WTC11 (cell line): ENCODE measurements at regions not wholly inside any gene's neighbourhood (a gene's known extent, or its start where the extent isn't known, plus 50 kb on each side); places are given as distances from the start of the nearest gene placed in this dataset.

Experiments
- ATAC-seq: fragments of 200-7000 bp; cut with Tn5 transposase; 2 replicates; pipeline ENCODE4 v1.10.0; 2021; ENCODE audit warnings: mild to moderate bottlenecking, moderate library complexity
- CTCF ChIA-PET: fragments of 300-600 bp; sonication (Branson Sonifier 250); formaldehyde crosslinking; loops from one replicate; lab custom pipeline; 2021; ENCODE audit warnings: antibody characterized with exemption; lab: Charles Lee
- POLR2A ChIA-PET: fragments of 350-600 bp; sonication (Branson Sonifier 250); formaldehyde crosslinking; loops from one replicate; lab custom pipeline; 2021; ENCODE audit warnings: antibody characterized with exemption; lab: Charles Lee
- DNase-seq: peaks from one replicate; pipeline ENCODE4 v3.0.0; 2021; ENCODE audit warnings: low spot score
- H3K27ac Mint-ChIP-seq: 2 replicates; pipeline ENCODE4 v1.8.0; 2021; ENCODE audit warnings: mixed read lengths
- H3K27me3 Mint-ChIP-seq: 2 replicates; pipeline ENCODE4 v1.8.0; 2021; ENCODE audit warnings: low read depth, mild to moderate bottlenecking, moderate library complexity, mixed read lengths
- H3K36me3 Mint-ChIP-seq: 2 replicates; pipeline ENCODE4 v1.8.0; 2021; ENCODE audit warnings: mixed read lengths
- H3K4me1 Mint-ChIP-seq: 2 replicates; pipeline ENCODE4 v1.8.0; 2022; ENCODE audit warnings: mixed read lengths
- H3K4me3 Mint-ChIP-seq: 2 replicates; pipeline ENCODE4 v1.8.0; 2021; ENCODE audit warnings: mild to moderate bottlenecking, moderate library complexity, mixed read lengths
- H3K9me3 Mint-ChIP-seq: 2 replicates; pipeline ENCODE4 v1.8.0; 2021; ENCODE audit warnings: mixed read lengths
- CREB1 ChIP-seq: sonication (generic); formaldehyde crosslinking; IDR thresholded peaks from 2 replicates; pipeline ENCODE4 v1.8.0; 2023; ENCODE audit warnings: mild to moderate bottlenecking, missing genetic modification reagents
- CREM ChIP-seq: sonication (generic); formaldehyde crosslinking; IDR thresholded peaks from 2 replicates; pipeline ENCODE4 v1.8.1; 2022; ENCODE audit warnings: mild to moderate bottlenecking, missing genetic modification reagents, moderate library complexity
- EMX1 ChIP-seq: fragments of 250-450 bp; sonication (Bioruptor Pico); IDR thresholded peaks from 2 replicates; pipeline ENCODE4 v1.8.0; 2021; ENCODE audit warnings: mild to moderate bottlenecking
- ERG ChIP-seq: fragments of 250-450 bp; sonication (Bioruptor Pico); IDR thresholded peaks from 2 replicates; pipeline ENCODE4 v1.8.0; 2021; ENCODE audit warnings: mild to moderate bottlenecking
- FOXK1 ChIP-seq: sonication (generic); formaldehyde crosslinking; IDR thresholded peaks from 2 replicates; pipeline ENCODE4 v1.8.0; 2022; ENCODE audit warnings: mild to moderate bottlenecking, moderate library complexity, missing genetic modification reagents
- HMGA2 ChIP-seq: fragments of 250-450 bp; sonication (Bioruptor Pico); IDR thresholded peaks from 2 replicates; pipeline ENCODE4 v1.4.0; 2021; ENCODE audit warnings: mild to moderate bottlenecking, moderate library complexity
- JUN ChIP-seq: sonication (generic); formaldehyde crosslinking; IDR thresholded peaks from 2 replicates; pipeline ENCODE4 v1.8.0; 2023; ENCODE audit warnings: mild to moderate bottlenecking, missing genetic modification reagents
- MLX ChIP-seq: sonication (generic); formaldehyde crosslinking; IDR thresholded peaks from 2 replicates; pipeline ENCODE4 v1.8.1; 2023; ENCODE audit warnings: mild to moderate bottlenecking, missing genetic modification reagents, moderate library complexity
- MXD4 ChIP-seq: fragments of 250-450 bp; sonication (Bioruptor Pico); IDR thresholded peaks from 2 replicates; pipeline ENCODE4 v1.8.0; 2021; ENCODE audit warnings: mild to moderate bottlenecking, moderate library complexity, borderline replicate concordance
- NR1H2 ChIP-seq: sonication (generic); formaldehyde crosslinking; IDR thresholded peaks from 2 replicates; pipeline ENCODE4 v1.9.0; 2021; ENCODE audit warnings: mild to moderate bottlenecking, moderate library complexity, missing genetic modification reagents
- NR3C1 ChIP-seq: sonication (generic); formaldehyde crosslinking; conservative IDR thresholded peaks from 2 replicates; pipeline ENCODE4 v1.8.1; 2023; ENCODE audit warnings: low read depth, mild to moderate bottlenecking, missing genetic modification reagents
- PRRX2 ChIP-seq: fragments of 250-450 bp; sonication (Bioruptor Pico); IDR thresholded peaks from 2 replicates; pipeline ENCODE4 v1.8.0; 2021; ENCODE audit warnings: mild to moderate bottlenecking
- RELA ChIP-seq: sonication (generic); formaldehyde crosslinking; IDR thresholded peaks from 2 replicates; pipeline ENCODE4 v1.8.1; 2022; ENCODE audit warnings: missing genetic modification reagents, mild to moderate bottlenecking, borderline replicate concordance
- RORB ChIP-seq: fragments of 250-450 bp; sonication (Bioruptor Pico); IDR thresholded peaks from 2 replicates; pipeline ENCODE4 v1.9.0; 2021; ENCODE audit warnings: mild to moderate bottlenecking
- SP1 ChIP-seq: sonication (generic); formaldehyde crosslinking; conservative IDR thresholded peaks from 2 replicates; pipeline ENCODE4 v1.8.1; 2022; ENCODE audit warnings: missing genetic modification reagents
- ZNF121 ChIP-seq: sonication (generic); formaldehyde crosslinking; IDR thresholded peaks from 2 replicates; pipeline ENCODE4 v1.8.0; 2023; ENCODE audit warnings: missing genetic modification reagents
- ZNF317 ChIP-seq: sonication (generic); formaldehyde crosslinking; IDR thresholded peaks from 2 replicates; pipeline ENCODE4 v1.8.1; 2023; ENCODE audit warnings: low read depth, mild to moderate bottlenecking, moderate library complexity, missing genetic modification reagents, borderline replicate concordance
- ZNF396 ChIP-seq: fragments of 250-450 bp; sonication (Bioruptor Pico); IDR thresholded peaks from 2 replicates; pipeline ENCODE4 v1.8.0; 2021; ENCODE audit warnings: mild to moderate bottlenecking, moderate library complexity, borderline replicate concordance
- TF ChIP-seq, protein P1 (sequence below): sonication (generic); formaldehyde crosslinking; IDR thresholded peaks from 2 replicates; pipeline ENCODE4 v1.8.1; 2023; ENCODE audit warnings: mild to moderate bottlenecking, missing genetic modification reagents
- TF ChIP-seq, protein P2 (sequence below): sonication (generic); formaldehyde crosslinking; IDR thresholded peaks from 2 replicates; pipeline ENCODE4 v1.8.1; 2023; ENCODE audit warnings: mild to moderate bottlenecking, missing genetic modification reagents, borderline replicate concordance
- TF ChIP-seq, protein P3 (sequence below): sonication (generic); formaldehyde crosslinking; IDR thresholded peaks from 2 replicates; pipeline ENCODE4 v1.8.0; 2023; ENCODE audit warnings: missing genetic modification reagents, mild to moderate bottlenecking, borderline replicate concordance

- Mint-ChIP-seq H3K9me3 (peaks cover 13% of the 10 kb centered on the region), H3K4me1 (no peaks in the 10 kb centered on the region), H3K36me3 (no peaks in the 10 kb centered on the region), H3K27ac (no peak overlapping the region), H3K27me3 (no peaks in the 10 kb centered on the region), H3K4me3 (no peak overlapping the region)
- TF ChIP-seq, protein P1, sequence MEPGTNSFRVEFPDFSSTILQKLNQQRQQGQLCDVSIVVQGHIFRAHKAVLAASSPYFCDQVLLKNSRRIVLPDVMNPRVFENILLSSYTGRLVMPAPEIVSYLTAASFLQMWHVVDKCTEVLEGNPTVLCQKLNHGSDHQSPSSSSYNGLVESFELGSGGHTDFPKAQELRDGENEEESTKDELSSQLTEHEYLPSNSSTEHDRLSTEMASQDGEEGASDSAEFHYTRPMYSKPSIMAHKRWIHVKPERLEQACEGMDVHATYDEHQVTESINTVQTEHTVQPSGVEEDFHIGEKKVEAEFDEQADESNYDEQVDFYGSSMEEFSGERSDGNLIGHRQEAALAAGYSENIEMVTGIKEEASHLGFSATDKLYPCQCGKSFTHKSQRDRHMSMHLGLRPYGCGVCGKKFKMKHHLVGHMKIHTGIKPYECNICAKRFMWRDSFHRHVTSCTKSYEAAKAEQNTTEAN (CRISPR knock-in tag) = no peak
- TF ChIP-seq HMGA2 (CRISPR knock-in tag) = peak; percentile 91; the same call in 1 of the 2 replicates
- TF ChIP-seq JUN (CRISPR knock-in tag) = no peak
- no peak for TF ChIP-seq ZNF121 (CRISPR knock-in tag)
- TF ChIP-seq RELA = no peak
- TF ChIP-seq CREM (CRISPR knock-in tag) = no peak
- POLR2A ChIA-PET = no interaction called here
- CTCF ChIA-PET = interaction anchor here (0.5 kb wide), 1 partner anchor 260 kb away, joined by 3 read pairs; no protein-coding TSS in a partner anchor
- DNase-seq (no peak), ATAC-seq (no peak)
Measured at GRCh38 chr4:20101831-20102230, 149.9 kb upstream of the SLIT2 start.

DNA sequence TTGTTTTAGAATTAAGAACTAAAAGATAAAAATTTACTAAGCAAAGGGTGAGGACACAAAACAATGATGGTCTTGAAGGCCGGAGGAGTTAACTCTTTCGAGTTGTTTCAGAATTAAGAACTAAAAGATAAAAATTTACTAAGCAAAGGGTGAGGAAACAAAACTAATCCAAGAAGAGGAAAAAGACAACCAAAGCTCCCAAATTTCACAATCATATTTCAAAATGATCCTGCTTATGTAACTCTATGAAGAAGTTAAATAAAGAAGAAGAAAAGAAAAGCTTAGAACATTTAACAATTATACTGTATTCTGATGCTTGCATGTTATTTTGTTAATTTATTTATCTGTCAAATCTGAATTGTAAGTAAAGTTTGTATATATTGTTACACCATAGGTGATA is 154.8 kb upstream of the SLIT2 start:
- Mint-ChIP-seq H3K9me3 (peaks cover 3% of the 10 kb centered on the region; the same call in 1 of the 2 replicates), H3K27ac (no peak overlapping the region), H3K4me1 (no peaks in the 10 kb centered on the region), H3K27me3 (no peaks in the 10 kb centered on the region), H3K4me3 (no peak overlapping the region)
- ATAC-seq (no peak), DNase-seq (no peak)
- TF ChIP-seq FOXK1 (CRISPR knock-in tag) (no peak), NR3C1 (CRISPR knock-in tag) (no peak), RORB (CRISPR knock-in tag) (no peak)
- TF ChIP-seq, protein P2, sequence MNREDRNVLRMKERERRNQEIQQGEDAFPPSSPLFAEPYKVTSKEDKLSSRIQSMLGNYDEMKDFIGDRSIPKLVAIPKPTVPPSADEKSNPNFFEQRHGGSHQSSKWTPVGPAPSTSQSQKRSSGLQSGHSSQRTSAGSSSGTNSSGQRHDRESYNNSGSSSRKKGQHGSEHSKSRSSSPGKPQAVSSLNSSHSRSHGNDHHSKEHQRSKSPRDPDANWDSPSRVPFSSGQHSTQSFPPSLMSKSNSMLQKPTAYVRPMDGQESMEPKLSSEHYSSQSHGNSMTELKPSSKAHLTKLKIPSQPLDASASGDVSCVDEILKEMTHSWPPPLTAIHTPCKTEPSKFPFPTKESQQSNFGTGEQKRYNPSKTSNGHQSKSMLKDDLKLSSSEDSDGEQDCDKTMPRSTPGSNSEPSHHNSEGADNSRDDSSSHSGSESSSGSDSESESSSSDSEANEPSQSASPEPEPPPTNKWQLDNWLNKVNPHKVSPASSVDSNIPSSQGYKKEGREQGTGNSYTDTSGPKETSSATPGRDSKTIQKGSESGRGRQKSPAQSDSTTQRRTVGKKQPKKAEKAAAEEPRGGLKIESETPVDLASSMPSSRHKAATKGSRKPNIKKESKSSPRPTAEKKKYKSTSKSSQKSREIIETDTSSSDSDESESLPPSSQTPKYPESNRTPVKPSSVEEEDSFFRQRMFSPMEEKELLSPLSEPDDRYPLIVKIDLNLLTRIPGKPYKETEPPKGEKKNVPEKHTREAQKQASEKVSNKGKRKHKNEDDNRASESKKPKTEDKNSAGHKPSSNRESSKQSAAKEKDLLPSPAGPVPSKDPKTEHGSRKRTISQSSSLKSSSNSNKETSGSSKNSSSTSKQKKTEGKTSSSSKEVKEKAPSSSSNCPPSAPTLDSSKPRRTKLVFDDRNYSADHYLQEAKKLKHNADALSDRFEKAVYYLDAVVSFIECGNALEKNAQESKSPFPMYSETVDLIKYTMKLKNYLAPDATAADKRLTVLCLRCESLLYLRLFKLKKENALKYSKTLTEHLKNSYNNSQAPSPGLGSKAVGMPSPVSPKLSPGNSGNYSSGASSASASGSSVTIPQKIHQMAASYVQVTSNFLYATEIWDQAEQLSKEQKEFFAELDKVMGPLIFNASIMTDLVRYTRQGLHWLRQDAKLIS (CRISPR knock-in tag) = no peak
- TF ChIP-seq, all 79 proteins: peak for 0
- POLR2A ChIA-PET = no interaction called here
- no peaks in the 10 kb centered on the region for H3K36me3 Mint-ChIP-seq
- CTCF ChIA-PET = no interaction called here

DNA sequence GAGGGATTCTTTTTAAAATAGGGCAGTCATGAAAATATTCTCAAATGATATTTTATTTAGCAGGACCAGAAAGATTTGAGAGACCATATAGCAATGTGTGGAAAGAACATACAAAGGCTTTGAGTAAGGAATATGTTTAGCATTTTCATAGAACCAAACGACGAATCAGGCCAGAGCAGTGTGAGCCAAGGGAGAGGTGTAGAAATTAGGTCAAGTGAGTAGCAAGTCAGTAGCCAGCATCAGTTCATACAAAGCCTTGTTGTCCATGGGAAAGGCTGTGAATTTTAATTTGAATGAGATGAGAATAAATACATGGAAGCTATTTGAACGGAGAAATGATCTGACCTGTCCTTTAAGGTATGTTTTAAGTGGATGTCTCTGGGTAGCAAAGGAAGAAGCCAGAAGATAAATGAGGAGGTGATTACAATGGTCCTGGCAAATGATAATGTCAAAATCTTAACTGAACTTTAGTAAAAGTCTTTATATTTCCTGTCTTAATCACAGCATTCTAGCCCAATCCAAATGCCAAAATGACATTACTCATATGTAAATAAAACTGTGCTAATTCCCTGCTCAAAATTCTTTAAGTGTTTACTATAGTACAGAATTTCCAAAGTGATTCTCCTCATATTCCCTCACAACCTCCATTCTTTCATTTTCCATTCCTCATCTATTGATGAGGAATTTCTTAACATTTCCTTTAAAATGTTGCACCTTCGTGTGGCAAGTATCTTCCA is 155.7 kb upstream of the SLIT2 start:
- ChIA-PET POLR2A (no interaction called here), CTCF (no interaction called here)
- peaks cover 3% of the 10 kb centered on the region; the same call in 1 of the 2 replicates for H3K9me3 Mint-ChIP-seq
- ATAC-seq = no peak
- DNase-seq = no peak
- no peaks in the 10 kb centered on the region for H3K4me1 Mint-ChIP-seq
- H3K36me3 Mint-ChIP-seq = no peaks in the 10 kb centered on the region
- no peak overlapping the region for H3K27ac Mint-ChIP-seq
- no peak overlapping the region for H3K4me3 Mint-ChIP-seq
- no peak for TF ChIP-seq MXD4 (CRISPR knock-in tag)
- no peak for TF ChIP-seq ZNF396 (CRISPR knock-in tag)
- TF ChIP-seq NR1H2 (CRISPR knock-in tag) = no peak
- TF ChIP-seq EMX1 (CRISPR knock-in tag) = no peak
- no peak for TF ChIP-seq CREB1 (CRISPR knock-in tag)
- TF ChIP-seq SP1 (CRISPR knock-in tag) = no peak
- TF ChIP-seq PRRX2 (CRISPR knock-in tag) = no peak
- no peak for TF ChIP-seq ZNF317
- TF ChIP-seq HMGA2 (CRISPR knock-in tag) = no peak
- TF ChIP-seq ERG (CRISPR knock-in tag) = no peak
- no peak for TF ChIP-seq MLX
- TF ChIP-seq, protein P3, sequence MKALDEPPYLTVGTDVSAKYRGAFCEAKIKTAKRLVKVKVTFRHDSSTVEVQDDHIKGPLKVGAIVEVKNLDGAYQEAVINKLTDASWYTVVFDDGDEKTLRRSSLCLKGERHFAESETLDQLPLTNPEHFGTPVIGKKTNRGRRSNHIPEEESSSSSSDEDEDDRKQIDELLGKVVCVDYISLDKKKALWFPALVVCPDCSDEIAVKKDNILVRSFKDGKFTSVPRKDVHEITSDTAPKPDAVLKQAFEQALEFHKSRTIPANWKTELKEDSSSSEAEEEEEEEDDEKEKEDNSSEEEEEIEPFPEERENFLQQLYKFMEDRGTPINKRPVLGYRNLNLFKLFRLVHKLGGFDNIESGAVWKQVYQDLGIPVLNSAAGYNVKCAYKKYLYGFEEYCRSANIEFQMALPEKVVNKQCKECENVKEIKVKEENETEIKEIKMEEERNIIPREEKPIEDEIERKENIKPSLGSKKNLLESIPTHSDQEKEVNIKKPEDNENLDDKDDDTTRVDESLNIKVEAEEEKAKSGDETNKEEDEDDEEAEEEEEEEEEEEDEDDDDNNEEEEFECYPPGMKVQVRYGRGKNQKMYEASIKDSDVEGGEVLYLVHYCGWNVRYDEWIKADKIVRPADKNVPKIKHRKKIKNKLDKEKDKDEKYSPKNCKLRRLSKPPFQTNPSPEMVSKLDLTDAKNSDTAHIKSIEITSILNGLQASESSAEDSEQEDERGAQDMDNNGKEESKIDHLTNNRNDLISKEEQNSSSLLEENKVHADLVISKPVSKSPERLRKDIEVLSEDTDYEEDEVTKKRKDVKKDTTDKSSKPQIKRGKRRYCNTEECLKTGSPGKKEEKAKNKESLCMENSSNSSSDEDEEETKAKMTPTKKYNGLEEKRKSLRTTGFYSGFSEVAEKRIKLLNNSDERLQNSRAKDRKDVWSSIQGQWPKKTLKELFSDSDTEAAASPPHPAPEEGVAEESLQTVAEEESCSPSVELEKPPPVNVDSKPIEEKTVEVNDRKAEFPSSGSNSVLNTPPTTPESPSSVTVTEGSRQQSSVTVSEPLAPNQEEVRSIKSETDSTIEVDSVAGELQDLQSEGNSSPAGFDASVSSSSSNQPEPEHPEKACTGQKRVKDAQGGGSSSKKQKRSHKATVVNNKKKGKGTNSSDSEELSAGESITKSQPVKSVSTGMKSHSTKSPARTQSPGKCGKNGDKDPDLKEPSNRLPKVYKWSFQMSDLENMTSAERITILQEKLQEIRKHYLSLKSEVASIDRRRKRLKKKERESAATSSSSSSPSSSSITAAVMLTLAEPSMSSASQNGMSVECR (CRISPR knock-in tag) = no peak
- no peaks in the 10 kb centered on the region for H3K27me3 Mint-ChIP-seq
